WI38 (cell line): ENCODE measurements at regions not wholly inside any gene's neighbourhood (a gene's known extent, or its start where the extent isn't known, plus 50 kb on each side); places are given as distances from the start of the nearest gene placed in this dataset.
"Not testable (repeated sequence)": the region's sequence is repeated elsewhere in the genome, so short reads cannot be mapped to it uniquely, and the experiment has no call there.

ENCODE experiments used
- H3K4me3 ChIP-seq: 2 replicates; pipeline ENCODE4 v1.5.1; 2011; ENCODE audit warnings: low read depth, mild to moderate bottlenecking, control low read depth, low read length
- CTCF ChIP-seq: IDR thresholded peaks from 2 replicates; pipeline ENCODE4 v1.5.1; 2012; ENCODE audit warnings: low read depth, mild to moderate bottlenecking, control low read depth, low read length

- no peak overlapping the region for H3K4me3 ChIP-seq
- TF ChIP-seq CTCF: no peak
Observed at GRCh38 chr2:72028996-72029395, 118.7 kb downstream of the CYP26B1 start.

GRCh38 chr2:72028351-72028995, 119.2 kb downstream of the CYP26B1 start:
- H3K4me3 ChIP-seq: no peak overlapping the region
- TF ChIP-seq CTCF: no peak

DNA sequence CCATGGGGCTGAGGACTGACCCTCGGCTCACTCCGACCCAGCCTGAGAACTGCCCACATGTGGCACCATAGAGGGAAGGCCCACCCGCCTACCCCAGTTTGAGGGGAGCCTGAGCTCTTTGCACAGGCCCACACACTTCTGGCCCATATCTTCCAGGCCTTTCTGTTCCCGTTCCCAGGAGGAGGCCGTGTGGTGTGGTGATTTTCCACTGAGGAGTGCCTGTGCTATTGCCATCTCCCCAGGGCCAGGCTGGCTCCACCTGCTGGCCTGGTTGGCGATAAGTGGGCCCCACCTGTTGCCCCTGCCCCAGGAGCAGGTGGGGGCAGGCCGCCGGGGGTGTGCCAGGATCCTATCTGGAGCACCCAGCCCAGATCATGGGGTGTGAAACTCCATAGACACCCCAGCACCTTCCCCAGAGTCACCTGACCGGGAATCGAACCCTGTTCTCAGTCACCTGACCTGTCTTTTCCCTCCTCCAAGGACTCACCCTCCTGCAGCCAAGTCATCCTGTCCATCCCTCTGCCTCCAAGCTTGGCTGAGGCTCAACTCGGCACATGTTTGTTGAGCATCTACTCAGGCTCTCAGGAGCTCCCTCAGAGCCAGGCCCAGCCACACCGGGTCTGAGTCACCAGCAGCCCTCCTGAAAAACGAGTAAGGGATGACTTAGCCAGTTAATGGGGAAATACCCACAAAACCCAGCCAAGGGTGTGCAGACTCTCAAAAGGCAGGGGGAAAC, 120.1 kb downstream of the CYP26B1 start:
- no peak for TF ChIP-seq CTCF

DNA sequence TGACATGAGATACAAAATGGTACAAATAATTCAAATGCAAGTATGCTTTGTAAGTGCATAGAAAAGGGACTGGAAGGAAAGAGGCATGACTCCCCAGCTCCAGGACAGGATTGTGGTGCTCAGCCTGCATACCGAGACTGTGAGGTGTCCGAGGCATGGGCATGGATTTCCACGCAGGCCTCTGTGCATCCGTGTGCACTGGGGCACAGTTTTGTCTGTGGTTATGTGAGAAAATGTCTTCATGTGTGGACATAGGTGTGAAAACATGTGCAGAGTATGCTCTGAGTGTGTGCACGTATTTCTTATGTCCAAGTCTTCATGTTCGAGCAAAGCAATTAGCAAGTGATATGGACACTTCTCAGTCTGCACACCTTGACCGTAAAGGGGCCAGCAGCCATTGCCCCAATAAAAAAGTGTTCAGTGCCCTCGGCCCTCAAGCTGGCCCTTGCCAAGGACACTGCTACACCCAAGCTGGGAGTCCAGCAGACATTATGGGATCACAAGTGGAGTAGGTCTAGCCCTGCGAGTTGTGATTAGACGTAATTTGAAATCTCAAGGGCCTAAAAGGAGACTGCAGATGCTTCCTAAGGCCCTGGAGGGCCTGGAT, 120.7 kb downstream of the CYP26B1 start:
- no peak overlapping the region for H3K4me3 ChIP-seq
- no peak for TF ChIP-seq CTCF

More for the DNA sequence above, 120.1 kb downstream of the CYP26B1 start:
- H3K4me3 ChIP-seq: no peak overlapping the region

GRCh38 chr2:72024451-72025175, 123.0 kb downstream of the CYP26B1 start:
- no peak overlapping the region for H3K4me3 ChIP-seq
- TF ChIP-seq CTCF: no peak

DNA sequence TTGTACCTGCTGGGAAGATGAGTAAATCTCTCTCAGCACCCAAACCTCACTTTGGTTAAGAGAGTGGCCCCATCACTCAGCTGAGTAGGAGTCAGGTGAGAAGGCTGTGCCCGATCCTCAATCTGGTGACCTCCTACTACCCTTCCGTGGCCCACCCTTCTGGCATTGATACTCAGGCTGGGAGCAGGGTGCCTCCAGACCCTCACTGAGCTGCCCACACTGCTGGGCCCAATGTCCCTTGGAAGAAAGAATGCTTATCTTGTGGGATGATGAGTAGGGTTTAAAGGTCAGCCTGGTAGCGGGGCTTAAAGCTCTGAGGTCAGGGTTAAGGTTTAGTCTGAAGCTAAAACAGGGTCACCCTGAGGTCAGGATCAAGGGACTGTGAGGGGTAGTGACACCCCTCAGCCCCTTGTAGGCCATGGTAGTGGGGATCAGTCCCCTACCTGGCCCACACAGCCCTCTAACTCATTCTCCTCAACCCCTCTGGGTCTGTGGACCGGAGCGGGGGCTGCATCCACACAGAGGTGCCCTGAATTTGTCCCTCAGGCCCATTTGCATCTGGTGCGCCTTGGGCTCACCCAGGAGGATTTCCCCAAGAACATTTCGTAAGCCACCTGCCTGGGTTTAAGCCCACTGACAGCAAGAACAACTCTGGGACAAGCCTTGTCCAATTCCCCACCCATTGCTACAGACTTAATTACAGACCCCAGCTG, 123.8 kb downstream of the CYP26B1 start:
- TF ChIP-seq CTCF: no peak
- no peak overlapping the region for H3K4me3 ChIP-seq

GRCh38 chr2:72021371-72021770, 126.3 kb downstream of the CYP26B1 start:
- H3K4me3 ChIP-seq: not testable (repeated sequence)
